Activated T-cell treated with anti-CD3 and anti-CD28 coated beads, Interleukin-2, amount 50 U/mL, for 48 hours (primary cell): ENCODE measurements at regions not wholly inside any gene's neighbourhood (a gene's known extent, or its start where the extent isn't known, plus 50 kb on each side); places are given as distances from the start of the nearest gene placed in this dataset.
"Not testable (repeated sequence)": the region's sequence is repeated elsewhere in the genome, so short reads cannot be mapped to it uniquely, and the experiment has no call there.

Experiments used
- DNase-seq, 2 experiments: peaks; one replicate each; pipeline ENCODE4 v3.0.0-alpha.2; 2020

DNA sequence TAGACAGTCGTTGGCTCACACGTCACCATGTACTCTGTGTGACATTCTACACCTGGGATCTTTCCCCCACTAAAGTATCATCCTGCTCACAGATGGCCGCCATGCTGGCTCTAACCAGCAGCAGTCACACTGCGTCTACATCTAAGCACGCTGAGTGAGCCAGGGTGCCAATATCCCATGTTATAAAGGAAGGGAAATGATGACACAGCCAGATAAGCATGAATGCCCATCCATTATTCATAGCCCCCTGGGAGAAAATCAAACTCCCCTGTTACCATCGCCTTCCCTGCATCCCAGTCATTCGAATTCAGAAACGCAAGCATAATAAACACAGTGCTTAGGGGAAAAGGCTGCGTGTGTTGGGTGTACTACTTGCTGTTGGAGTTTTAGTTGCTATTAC lies 698.2 kb upstream of the AUTS2 start:
- DNase-seq: no peak

DNA sequence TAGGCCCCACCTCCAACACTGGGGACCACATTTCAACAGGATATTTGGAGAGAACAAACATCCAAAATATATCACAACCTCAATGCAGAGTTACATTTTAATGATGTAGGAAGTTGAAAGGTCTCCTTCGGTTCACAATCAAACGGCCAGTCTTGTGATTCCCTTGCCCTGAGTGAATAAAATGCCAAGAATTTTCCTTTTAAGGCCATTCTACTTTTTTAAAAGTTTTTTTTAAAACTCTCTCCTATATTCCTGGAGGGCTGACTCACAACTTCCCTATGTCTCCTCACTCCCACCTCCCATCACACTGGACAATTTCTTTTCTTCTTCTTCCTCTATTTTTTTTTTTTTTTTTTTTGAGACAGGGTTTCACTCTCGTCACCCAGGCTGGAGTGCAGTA lies 693.6 kb upstream of the AUTS2 start:
- no peak for DNase-seq

DNA sequence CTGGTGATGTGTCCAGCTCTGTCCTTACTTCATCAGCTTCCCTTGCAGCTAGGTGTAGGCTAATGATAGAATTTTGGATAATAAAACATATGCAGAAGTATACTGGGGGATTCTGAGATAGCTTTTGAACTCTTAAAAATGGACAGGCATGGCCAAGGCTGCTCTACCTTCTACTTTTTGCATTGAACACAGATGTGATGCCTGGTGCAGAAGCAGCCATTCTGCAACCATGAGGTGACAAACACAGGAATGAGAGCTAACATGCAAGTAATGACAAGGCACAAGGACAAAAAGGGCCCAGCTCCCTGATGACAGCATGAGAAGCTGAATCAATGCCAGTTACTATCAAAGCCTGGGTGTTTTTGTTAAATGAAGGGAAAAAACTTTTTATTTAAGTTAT lies 686.5 kb upstream of the AUTS2 start:
- no peak for DNase-seq

DNA sequence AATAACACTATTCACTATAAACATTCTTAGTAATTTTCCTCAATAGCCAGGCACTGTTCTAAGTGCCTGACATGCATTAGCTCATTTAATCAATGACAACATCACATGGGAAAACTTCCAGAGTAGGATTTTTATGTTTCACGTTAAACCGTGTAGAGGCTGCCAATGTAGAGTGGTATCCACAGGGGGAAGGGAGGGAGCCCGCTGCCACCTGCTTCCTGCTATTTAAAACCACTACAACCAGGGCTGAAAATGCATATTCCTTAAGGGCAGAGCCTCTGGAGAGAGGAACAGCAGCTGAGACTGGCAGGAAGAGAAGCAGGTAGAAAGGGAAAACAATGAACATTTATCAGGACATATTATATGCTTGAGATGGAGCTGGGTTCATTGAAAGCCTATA lies 684.3 kb upstream of the AUTS2 start:
- no peak for DNase-seq

DNA sequence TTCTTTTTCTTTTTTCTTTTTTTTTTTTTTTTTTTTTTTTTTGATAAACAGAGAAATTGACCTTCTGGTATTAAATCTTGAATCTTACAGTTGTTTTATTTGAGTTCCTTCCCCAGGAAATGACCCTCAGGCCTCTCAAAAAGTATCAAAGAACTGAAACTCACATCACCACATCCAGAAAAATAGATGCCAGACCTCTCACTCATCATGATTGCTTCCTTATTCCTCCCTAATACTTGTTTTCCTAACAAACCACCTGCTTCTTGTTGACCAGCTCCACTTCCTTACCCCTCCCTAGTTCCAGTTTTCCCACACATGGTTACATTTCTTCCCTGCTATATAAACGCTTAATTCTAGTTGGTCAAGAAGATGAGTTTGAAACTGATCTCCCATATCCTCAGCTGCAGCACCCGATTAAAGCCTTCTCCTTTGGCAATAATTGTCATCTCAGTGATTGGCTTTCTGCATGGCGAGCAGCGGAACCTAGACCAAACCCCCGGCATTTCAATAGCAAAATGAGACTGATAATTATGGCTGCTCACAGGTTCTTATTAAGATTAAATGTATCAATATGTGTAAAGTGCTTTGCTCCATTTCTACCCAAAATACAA lies 681.1 kb upstream of the AUTS2 start:
- DNase-seq: no peak

DNA sequence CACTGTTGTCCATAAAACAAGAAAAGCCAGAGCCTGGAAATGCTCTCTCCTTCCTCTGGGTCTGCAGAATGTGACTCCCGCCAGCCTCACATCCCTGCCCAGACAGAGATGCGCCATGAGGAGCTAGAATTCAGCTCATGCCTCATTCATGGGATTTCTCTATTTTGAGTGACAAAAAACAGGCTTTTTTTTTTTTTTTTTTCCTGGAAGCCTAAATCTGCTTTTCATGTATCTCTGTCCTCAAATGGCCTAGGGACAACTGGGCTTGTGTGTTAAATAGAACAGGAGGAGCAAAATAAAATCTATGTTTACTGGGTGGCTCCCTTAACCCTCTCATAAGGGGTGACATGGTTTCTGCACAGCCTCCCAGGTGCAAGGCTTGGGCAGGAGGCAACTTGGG lies 679.7 kb upstream of the AUTS2 start:
- DNase-seq: no peak

DNA sequence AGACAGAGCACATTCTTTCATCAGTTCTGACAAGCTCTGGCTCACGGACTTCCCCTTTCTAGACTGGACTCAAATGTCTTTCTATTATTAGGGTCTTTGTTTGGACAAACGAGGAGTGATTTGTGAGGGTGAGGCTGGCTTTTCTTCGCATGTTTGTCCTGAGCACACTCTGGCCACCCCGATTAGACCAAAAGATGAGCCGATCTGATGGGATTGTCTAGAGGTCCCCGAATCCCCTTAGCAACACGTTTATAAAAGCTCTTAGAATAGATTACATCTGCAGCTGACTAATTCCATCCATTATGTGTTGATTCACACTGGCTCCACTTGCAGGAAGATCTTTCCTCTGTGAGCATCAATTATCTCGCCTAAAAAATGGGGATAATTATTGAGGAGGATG lies 675.4 kb upstream of the AUTS2 start:
- no peak for DNase-seq

DNA sequence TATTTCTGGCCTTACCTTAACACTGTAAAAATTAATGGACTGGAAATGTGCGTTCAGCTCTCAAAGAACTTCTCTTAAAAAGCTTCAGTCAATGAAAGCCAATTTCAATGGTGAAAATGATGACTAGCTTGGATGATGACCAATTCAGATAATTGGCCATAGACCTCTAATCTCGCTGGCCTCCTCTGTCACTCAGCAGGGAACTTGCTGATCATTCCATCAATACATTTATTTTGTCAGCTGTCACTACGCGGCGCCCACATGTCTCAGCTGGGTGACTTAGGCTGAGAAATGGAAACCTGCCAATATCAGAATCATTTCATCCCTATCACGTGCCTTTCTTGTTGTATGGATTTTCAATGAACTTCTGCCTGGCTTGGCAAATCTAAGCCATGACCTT lies 673.0 kb upstream of the AUTS2 start:
- DNase-seq: no peak

DNA sequence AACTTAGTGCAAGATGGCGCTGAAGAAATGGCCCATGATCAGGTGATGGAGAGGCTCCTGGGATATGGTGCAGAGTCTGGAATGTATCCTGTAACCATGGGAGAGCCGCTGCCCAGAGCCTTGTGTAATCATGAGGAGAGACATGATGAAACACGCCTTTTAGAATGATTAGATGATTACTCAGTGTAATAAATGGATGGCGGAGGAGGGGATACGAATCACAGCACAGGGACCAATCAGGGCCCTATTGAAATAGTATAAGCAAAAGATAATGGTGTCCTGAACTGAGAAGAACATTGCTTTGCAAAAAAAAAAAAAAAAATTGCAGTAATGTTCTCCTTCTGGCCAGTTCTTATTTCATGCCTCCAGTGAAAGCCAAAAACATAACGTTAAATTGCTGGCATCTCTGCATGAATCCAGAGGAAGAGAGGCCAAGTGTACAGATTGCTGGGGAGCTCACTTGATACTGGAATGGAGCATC lies 668.5 kb upstream of the AUTS2 start:
- no peak for DNase-seq

DNA sequence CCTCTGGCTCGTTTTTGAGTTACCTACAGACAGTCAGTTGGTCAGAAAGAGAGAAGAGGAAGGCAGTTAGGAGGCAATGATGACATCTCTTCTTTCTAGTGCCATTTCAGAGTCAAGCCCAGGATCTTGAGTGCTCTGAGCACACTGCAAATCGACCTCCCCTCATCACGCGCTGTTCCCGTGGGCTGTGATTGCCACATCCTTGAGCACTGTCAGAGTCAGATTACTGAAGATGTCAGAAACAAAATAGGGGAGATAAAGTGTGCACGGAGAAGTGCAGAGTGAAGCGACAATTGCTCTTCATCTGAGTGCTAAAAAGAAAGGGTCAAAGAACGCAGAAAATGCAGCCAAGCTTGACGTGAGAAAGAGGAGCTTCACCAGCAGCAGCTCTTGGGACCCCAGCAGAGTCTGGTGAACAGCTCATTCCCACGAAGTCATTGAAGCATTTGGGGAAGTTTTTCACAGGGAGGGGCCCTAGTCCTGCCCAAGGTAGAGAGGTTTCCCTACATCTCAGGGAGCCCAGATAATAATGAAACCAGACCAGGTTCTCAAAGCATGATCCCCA lies 661.7 kb upstream of the AUTS2 start:
- DNase-seq: no peak

DNA sequence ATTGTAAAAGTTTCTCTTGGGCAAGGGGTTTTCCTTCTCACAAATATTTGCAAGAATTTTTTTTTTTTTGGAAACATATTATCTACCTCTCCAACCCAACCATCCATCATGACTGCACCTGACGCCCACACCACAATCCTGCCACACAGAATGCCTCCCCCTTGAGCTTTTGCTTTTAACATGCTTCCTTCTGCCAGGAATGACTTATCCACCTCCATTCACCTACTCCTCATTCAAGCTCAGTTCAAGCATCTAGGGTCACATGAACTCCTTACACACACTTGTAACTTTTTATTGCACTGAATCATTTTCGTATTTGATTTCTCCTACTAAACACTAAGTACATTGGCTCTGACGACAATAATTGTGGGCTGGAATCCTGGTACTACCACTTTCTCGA lies 660.1 kb upstream of the AUTS2 start:
- DNase-seq: no peak

DNA sequence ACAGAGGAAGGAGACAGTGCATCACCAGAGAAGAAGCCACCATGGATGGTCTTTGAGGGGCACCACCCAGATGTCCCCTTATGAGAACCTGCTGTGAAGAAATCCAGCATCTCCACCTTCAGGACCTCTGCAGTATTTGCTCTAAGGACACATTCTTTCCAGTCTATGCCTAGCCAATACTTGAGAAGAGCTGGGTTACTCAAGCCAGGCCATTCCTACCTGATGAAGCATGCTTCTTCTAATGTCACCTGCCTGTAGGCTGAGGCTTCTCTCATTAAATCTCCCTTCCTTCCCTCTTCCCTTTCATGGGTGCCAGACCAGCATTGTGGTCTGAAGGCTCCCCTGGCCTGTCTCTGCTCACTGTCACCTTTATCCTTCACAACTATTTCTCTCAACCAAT lies 654.5 kb upstream of the AUTS2 start:
- DNase-seq: no peak

DNA sequence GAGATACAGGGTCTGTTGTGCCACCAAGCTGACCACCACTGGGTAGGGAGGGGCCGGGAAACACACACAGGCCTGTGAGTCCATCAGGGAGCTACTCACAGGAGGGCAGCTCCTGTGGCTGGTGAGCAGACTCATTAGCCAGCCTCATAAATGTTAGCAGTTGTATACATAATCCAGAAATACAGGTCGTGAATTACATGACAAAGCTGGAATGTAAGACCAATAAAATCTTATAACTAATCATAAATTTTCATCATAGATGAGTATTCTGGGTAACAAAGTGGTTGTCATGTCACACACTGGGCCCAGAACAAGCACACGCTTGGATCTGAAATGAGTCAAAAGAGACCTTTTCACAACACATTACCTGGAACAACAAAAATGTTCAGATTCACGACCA lies 642.6 kb upstream of the AUTS2 start:
- no peak for DNase-seq

DNA sequence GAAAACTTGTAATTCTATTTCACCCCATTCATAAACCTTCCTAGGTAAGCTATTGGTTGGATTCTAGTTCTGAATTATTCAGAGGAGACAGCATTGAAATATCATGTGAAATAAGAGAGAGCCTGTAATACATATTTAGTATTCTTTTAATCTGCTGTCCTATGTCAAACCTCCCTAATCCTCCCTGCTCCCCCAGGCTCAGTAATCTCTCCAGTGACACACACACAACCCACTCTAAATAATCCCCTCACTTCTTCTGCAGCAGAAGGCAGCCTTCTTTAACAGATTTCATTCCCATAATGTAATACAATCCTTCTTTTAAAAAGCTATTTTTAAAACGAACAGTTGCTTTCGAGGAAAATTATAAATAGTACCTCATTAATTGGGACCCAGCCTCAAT lies 639.7 kb upstream of the AUTS2 start:
- DNase-seq: no peak

DNA sequence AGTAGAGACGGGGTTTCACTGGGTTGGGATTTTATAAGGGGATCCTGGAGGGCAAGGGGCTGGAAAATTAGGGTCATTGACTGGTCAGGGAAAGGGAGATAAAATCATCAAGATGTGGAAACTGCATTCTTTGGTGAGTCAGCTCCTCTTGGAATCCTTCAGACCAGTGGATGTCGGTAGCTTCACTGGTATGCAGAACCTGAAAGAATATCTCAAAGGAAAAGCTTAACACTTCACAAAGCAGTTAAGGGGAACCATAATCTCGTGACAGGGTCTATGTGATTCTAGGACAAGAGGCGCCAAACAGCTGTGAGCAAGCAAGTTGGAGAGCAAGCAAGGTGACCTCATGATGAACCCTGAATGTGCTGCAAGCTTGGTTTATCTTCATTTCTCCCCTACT lies 634.7 kb upstream of the AUTS2 start:
- no peak for DNase-seq

DNA sequence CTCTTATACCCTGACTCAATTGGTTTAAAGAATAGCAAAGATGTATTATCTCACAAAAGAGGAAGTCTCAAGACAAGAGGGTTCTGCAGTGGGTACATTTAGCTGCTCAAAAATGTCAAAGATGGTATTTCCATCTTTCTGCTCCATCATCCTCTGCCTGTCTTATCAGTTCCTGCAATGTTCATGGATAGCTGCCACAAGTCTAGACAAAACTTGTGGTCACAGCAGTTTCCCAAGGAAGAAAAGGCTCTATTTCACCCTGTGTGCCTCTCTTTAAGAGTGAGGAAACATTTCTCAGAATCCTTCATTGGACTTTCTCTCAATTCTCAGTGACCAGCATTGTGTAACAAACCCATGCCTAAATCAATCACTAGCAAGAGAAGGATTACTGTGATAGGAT lies 634.2 kb upstream of the AUTS2 start:
- DNase-seq: no peak

DNA sequence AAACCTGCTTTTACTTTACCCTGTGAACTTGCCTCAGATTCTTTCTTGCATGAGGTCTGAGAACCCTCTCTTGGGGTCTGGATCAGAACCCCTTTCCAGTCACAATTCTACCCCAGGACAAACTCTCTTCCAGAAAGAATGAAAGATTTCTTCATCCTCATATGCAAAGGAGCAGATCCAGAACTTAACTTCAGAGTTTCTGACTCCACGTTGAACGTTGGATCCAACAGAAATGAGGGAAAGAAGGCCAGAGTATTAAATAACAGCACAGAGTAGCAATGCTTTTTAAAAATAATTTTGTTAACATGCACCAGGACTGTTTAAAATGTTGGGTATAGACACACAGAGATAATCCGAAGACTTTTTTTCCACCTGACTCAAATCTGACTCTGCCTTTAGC lies 632.9 kb upstream of the AUTS2 start:
- no peak for DNase-seq

DNA sequence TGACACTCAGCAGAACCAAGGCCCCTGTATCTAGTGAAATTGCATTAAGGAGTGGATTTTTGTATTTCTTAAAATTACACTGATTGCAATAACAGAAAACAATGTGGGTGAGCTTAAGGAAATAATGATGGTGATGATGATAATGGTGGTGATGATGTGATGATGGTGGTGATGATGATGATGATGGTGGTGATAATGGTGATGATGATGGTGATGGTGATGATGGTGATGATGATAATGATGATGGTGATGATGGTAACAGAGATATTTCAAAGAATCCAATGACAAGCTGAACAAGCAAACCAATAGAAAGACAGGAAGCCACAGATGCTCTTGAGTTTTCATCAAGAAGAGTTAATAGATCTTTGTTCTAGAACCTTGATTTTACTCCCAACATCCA lies 630.7 kb upstream of the AUTS2 start:
- DNase-seq: no peak

DNA sequence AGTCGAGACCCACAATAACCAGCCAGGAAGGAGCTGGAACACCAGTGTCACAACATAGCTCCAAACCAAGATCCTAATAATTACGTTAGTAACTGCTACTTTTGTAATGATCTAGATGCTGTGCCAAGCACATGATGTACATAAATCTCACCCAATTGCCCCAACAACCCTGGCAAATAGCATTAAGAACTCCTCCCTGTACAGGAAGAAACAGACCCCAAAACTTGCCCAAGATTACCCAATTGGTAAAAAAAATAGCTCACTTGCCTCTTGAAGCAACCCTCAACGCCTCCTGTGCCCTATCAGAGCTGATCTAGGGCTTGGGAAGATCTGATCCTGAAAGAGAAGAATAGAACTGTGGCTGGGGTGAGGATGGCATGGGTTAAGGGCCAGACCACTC lies 628.7 kb upstream of the AUTS2 start:
- DNase-seq: no peak

DNA sequence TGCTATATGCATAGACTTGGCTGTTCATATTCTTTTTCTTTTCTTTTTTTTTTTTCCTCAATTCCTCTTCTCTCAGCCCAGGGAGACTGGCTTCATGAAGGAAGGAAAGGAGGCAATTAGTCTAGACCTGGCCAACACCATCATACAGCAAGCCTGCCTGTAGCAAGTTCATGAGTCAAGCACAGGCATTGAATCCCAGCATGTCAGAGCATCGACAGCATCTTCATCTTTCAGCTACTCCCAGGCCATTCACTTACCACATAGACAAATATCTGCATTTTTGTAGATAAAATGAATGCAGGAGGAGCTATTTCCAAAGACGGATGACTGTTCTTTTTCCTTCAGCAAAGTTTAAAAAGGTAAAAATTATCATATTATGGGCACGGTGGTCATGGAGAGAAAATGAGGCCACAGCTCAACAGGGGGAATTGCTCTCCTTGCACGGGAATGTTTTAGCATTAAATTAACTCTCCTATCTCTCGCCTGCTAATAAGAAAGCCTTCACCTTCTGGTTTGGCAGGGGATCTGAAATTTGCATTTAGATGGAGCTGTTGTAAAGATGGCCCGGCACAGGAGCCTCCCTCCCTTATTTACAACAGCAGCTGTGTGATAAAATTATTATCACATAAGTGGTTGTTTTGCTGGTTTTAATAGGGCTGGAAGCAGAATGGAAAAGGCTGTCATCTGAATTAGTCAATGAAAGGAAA lies 626.5 kb upstream of the AUTS2 start:
- DNase-seq: no peak

DNA sequence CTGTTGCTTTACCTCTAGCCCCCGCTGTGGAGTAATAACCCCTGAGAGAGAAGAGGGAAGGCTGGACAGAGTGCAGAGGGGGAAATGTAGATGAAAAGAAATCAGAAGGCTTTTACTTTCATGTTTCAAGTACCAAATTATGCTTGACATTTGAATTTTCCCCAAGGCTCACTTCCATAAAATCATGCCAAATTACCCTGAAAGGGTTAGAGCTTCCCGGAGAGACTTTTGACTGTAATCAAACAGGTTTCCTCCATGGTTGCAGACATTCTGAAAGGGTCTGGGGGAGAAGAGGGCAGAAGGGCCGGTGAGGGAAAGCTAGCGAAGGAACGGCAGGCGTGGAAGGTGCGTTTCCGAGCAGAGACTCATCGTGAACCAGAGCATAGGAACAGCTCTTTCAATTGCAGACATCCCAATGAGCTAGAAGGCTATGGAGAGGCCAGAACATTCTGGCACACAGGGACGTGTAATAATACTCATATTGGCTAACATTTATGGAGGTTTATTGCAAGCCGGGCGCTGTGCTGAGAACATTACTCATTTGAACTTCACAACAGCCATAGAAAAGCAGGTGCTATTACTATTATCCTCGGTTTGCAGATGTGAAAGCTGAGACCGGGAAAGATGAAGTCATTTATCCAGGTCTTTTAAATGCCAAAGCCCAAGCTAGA lies 620.8 kb upstream of the AUTS2 start:
- DNase-seq: no peak

DNA sequence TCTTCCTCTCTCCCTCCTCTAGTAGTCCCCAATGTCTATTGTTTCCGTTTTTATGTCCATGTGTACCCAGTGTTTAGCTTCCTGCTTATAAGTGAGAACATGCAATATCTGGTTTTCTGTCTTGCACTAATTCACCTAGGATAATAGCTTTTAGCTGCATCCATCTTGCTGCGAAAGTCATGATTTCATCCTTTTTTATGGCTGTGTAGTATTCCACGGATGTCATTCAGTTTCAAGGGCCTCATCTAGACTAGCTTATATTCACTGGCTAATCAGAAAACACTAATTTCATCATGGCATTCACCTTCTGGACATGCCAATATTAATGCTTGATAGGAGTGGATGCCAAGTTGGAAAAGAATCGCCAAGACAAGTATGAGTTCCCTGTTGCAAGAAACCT lies 619.6 kb upstream of the AUTS2 start:
- DNase-seq: no peak

DNA sequence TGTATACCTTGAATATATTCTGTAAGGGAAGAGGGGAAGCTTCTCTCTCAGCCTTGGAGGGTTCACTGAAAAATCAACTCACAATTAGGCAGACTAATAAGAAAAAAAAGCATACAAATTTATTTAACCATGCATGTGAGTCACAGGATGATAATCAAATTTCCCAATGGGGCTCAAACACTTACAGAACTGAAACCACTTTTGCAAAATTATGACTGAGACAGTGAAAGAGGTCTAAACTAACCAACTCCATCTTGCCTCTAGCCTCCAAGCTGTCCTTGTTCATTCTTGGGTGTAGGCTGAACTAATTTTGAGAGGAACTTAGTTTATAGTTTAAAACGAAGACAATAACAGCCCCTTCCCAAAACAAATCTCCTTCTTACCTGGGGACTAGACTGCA lies 618.3 kb upstream of the AUTS2 start:
- no peak for DNase-seq

DNA sequence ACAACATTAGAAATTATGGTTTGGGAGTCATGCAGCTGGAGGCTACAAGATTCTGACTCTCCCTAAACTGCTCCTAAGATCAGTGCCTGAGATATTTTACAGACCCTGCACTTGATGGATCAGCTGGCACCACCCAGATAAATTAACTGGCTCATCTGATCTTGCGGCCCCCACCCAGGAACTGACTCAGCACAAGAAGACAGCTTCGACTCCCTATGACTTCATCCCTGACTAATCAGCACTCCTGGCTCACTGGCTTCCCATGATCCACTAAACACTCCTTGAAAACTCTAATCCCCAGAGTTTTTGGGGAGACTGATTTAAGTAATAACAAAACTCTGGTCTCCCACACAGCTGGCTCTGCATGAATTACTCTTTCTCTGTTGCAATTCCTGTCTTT lies 617.8 kb upstream of the AUTS2 start:
- not testable (repeated sequence) for DNase-seq
